H1 (cell line): ENCODE measurements at regions not wholly inside any gene's neighbourhood (a gene's known extent, or its start where the extent isn't known, plus 50 kb on each side); places are given as distances from the start of the nearest gene placed in this dataset.

Experiments used
- CTCF ChIA-PET: fragments of 300-600 bp; sonication (Branson Sonifier 250); formaldehyde crosslinking; loops from one replicate; lab custom pipeline; 2021; ENCODE audit not compliant: partially characterized antibody; lab: Charles Lee
- POLR2A ChIA-PET: fragments of 300-600 bp; sonication (Branson Sonifier 250); formaldehyde crosslinking; loops from one replicate; lab custom pipeline; 2021; ENCODE audit warnings: inconsistent platforms; ENCODE audit not compliant: partially characterized antibody; lab: Charles Lee
- DNase-seq, 2 experiments: peaks; one replicate each; pipeline versions ENCODE4 v3.0.0 to v3.0.0-alpha.2; 2010 to 2022; ENCODE audit warnings: low spot score in 2 of 2, low read depth in 1 of 2, mixed read lengths in 1 of 2
- FAIRE-seq: peaks from 2 replicates; lab custom pipeline; 2011; peaks lifted over from hg19 to GRCh38; lab: Jason Lieb, UNC
- H2AFZ ChIP-seq: 2 replicates; pipeline ENCODE4 v1.8.1; 2012; ENCODE audit warnings: low read length, inconsistent platforms
- H2AK5ac ChIP-seq: 2 replicates; pipeline ENCODE4 v1.6.1; 2013; ENCODE audit warnings: low read depth, low read length
- H2BK120ac ChIP-seq: replicated peaks from 2 replicates; pipeline ENCODE3; 2013; ENCODE audit warnings: low read depth, low read length, inconsistent platforms
- H2BK12ac ChIP-seq: 2 replicates; pipeline ENCODE4 v1.6.1; 2013; ENCODE audit warnings: low read depth, low read length
- H2BK15ac ChIP-seq: 2 replicates; pipeline ENCODE4 v1.6.1; 2013; ENCODE audit warnings: low read length
- H2BK20ac ChIP-seq: 2 replicates; pipeline ENCODE4 v1.6.1; 2013; ENCODE audit warnings: low read length
- H2BK5ac ChIP-seq: 2 replicates; pipeline ENCODE4 v1.6.1; 2013; ENCODE audit warnings: low read depth, low read length
- H3K14ac ChIP-seq: 2 replicates; pipeline ENCODE4 v1.6.1; 2013; ENCODE audit warnings: inconsistent platforms; ENCODE audit not compliant: insufficient read length
- H3K18ac ChIP-seq: 2 replicates; pipeline ENCODE4 v1.6.1; 2013; ENCODE audit warnings: low read length; ENCODE audit errors: extremely low read depth
- H3K23ac ChIP-seq: 2 replicates; pipeline ENCODE4 v1.6.1; 2013; ENCODE audit warnings: inconsistent platforms; ENCODE audit not compliant: insufficient read length
- H3K23me2 ChIP-seq: 2 replicates; pipeline ENCODE4 v1.6.1; 2013; ENCODE audit warnings: low read depth, low read length
- H3K27ac ChIP-seq: 2 replicates; pipeline ENCODE4 v1.6.1; 2011; ENCODE audit warnings: low read depth, low read length, inconsistent platforms
- H3K27me3 ChIP-seq, 4 experiments: replicated peaks in 1 of 4; 1 replicate in 1 of 4; 2 replicates in 3 of 4; pipeline versions ENCODE4 v1.6.1 to v1.8.1; 2011 to 2013; ENCODE audit warnings: low read length in 3 of 4, mild to moderate bottlenecking in 3 of 4, inconsistent platforms in 2 of 4, mixed read lengths in 2 of 4, moderate library complexity in 1 of 4; ENCODE audit not compliant: control insufficient read depth in 3 of 4, insufficient read depth in 3 of 4; ENCODE audit errors: extremely low read depth in 1 of 4
- H3K36me3 ChIP-seq, 4 experiments: 2 replicates each; pipeline versions ENCODE4 v1.6.1 to v1.8.1; 2011 to 2013; ENCODE audit warnings: mild to moderate bottlenecking in 4 of 4, low read length in 3 of 4, moderate library complexity in 2 of 4, control low read depth in 1 of 4, inconsistent platforms in 1 of 4; ENCODE audit not compliant: insufficient read depth in 4 of 4, control insufficient read depth in 2 of 4
- H3K4ac ChIP-seq: replicated peaks from 2 replicates; pipeline ENCODE3; 2013; ENCODE audit warnings: low read length, low read depth, mixed read lengths, inconsistent platforms; ENCODE audit not compliant: insufficient read length
- H3K4me1 ChIP-seq, 4 experiments: replicated peaks in 1 of 4; 1 replicate in 1 of 4; 2 replicates in 3 of 4; pipeline versions ENCODE4 v1.6.1 to v1.8.1; 2011 to 2013; ENCODE audit warnings: low read length in 3 of 4, inconsistent platforms in 2 of 4, mixed read lengths in 1 of 4; ENCODE audit not compliant: insufficient read depth in 4 of 4, control insufficient read depth in 3 of 4
- H3K4me2 ChIP-seq, 2 experiments: 2 replicates each; pipeline versions ENCODE4 v1.6.1 to v1.8.1; 2011 to 2013; ENCODE audit warnings: low read depth in 2 of 2, low read length in 2 of 2, control low read depth in 1 of 2, inconsistent platforms in 1 of 2, mild to moderate bottlenecking in 1 of 2; ENCODE audit not compliant: insufficient read depth in 1 of 2
- H3K4me3 ChIP-seq, 4 experiments: fragments of 200-600, 300-600 bp in 1 of 4; sonication (generic), shearing (Covaris generic), sonication (Bioruptor Twin) in 1 of 4; 2 replicates each; pipeline versions ENCODE4 v1.5.1 to v1.8.1; 2011 to 2016; ENCODE audit warnings: low read length in 4 of 4, low read depth in 3 of 4, control low read depth in 2 of 4, inconsistent platforms in 2 of 4, mild to moderate bottlenecking in 2 of 4, mixed read lengths in 1 of 4, moderate library complexity in 1 of 4; ENCODE audit not compliant: insufficient read depth in 2 of 4; ENCODE audit errors: extremely low read depth in 1 of 4
- H3K56ac ChIP-seq: replicated peaks from 2 replicates; pipeline ENCODE3; 2013; ENCODE audit warnings: low read depth, mild to moderate bottlenecking, mixed read lengths, low read length, inconsistent platforms; ENCODE audit not compliant: insufficient read length
- H3K79me1 ChIP-seq: 2 replicates; pipeline ENCODE4 v1.6.1; 2013; ENCODE audit warnings: low read depth, low read length, control low read depth
- H3K79me2 ChIP-seq, 2 experiments: 2 replicates each; pipeline versions ENCODE4 v1.6.1 to v1.8.1; 2012 to 2013; ENCODE audit warnings: low read length in 2 of 2, mild to moderate bottlenecking in 2 of 2, inconsistent platforms in 1 of 2; ENCODE audit not compliant: insufficient read depth in 2 of 2, control insufficient read depth in 1 of 2
- H3K9ac ChIP-seq, 4 experiments: replicated peaks in 1 of 4; 1 replicate in 1 of 4; 2 replicates in 3 of 4; pipeline versions ENCODE4 v1.6.1 to v1.8.1; 2011 to 2013; ENCODE audit warnings: low read depth in 3 of 4, low read length in 3 of 4, control low read depth in 2 of 4, mild to moderate bottlenecking in 2 of 4, moderate library complexity in 2 of 4, inconsistent platforms in 1 of 4; ENCODE audit errors: extremely low read depth in 1 of 4
- H3K9me3 ChIP-seq, 2 experiments: 2 replicates each; pipeline versions ENCODE4 v1.6.1 to v1.8.1; 2012 to 2013; ENCODE audit warnings: mild to moderate bottlenecking in 2 of 2, moderate library complexity in 2 of 2, control low read depth in 1 of 2, inconsistent platforms in 1 of 2, low read depth in 1 of 2, low read length in 1 of 2, mixed read lengths in 1 of 2; ENCODE audit not compliant: insufficient read depth in 2 of 2
- H4K20me1 ChIP-seq, 2 experiments: replicated peaks in 1 of 2; 2 replicates each; pipeline versions ENCODE3 to v1.8.1; 2011 to 2013; ENCODE audit warnings: inconsistent platforms in 2 of 2, low read length in 2 of 2, mild to moderate bottlenecking in 1 of 2; ENCODE audit not compliant: insufficient read depth in 2 of 2, control insufficient read depth in 1 of 2
- H4K5ac ChIP-seq: 2 replicates; pipeline ENCODE4 v1.6.1; 2013; ENCODE audit warnings: low read length, low read depth, mixed read lengths, inconsistent platforms; ENCODE audit not compliant: insufficient read length
- H4K8ac ChIP-seq: 2 replicates; pipeline ENCODE4 v1.8.0; 2013; ENCODE audit warnings: mild to moderate bottlenecking, moderate library complexity, low read length, inconsistent platforms; ENCODE audit not compliant: insufficient read depth; ENCODE audit errors: extremely low read depth
- H4K91ac ChIP-seq: replicated peaks from 2 replicates; pipeline ENCODE3; 2013; ENCODE audit warnings: low read length, mixed read lengths, inconsistent platforms; ENCODE audit not compliant: insufficient read length
- CHD1 ChIP-seq: IDR thresholded peaks from 2 replicates; pipeline ENCODE4 v1.6.1; 2012; ENCODE audit warnings: low read depth, low read length, improper control_type of control experiment
- CREB1 ChIP-seq: IDR thresholded peaks from 2 replicates; pipeline ENCODE4 v1.6.1; 2012; ENCODE audit warnings: inconsistent platforms
- EZH2 ChIP-seq: fragments of 200-600 bp; sonication (generic); IDR thresholded peaks from 2 replicates; pipeline ENCODE4 v1.7.1; 2012; ENCODE audit warnings: low read depth, mild to moderate bottlenecking, moderate library complexity, low read length, inconsistent platforms; ENCODE audit not compliant: severe bottlenecking
- GABPA ChIP-seq: IDR thresholded peaks from 2 replicates; pipeline ENCODE4 v1.6.1; 2011; ENCODE audit warnings: mild to moderate bottlenecking, low read length, moderate library complexity, borderline replicate concordance; ENCODE audit not compliant: insufficient read depth
- HDAC2 ChIP-seq, 2 experiments: fragments of 300-600 bp in 1 of 2; sonication (generic) in 1 of 2; IDR thresholded peaks; 2 replicates each; pipeline ENCODE4 v1.6.1; 2011 to 2012; ENCODE audit warnings: low read depth in 2 of 2, low read length in 2 of 2, mild to moderate bottlenecking in 2 of 2, moderate library complexity in 2 of 2, borderline replicate concordance in 1 of 2, inconsistent platforms in 1 of 2
- JUND ChIP-seq: IDR thresholded peaks from 2 replicates; pipeline ENCODE4 v1.6.1; 2011; ENCODE audit warnings: mild to moderate bottlenecking, improper control_type of control experiment, low read length
- KDM1A ChIP-seq: fragments of 200-600, 300-600 bp; sonication (generic); IDR thresholded peaks from 2 replicates; pipeline ENCODE4 v1.7.1; 2016; ENCODE audit warnings: mild to moderate bottlenecking, low read length, borderline replicate concordance
- POLR2AphosphoS5 ChIP-seq: IDR thresholded peaks from 2 replicates; pipeline ENCODE4 v1.6.1; 2011; ENCODE audit warnings: low read depth, low read length
- RFX5 ChIP-seq: IDR thresholded peaks from 2 replicates; pipeline ENCODE4 v1.6.1; 2011; ENCODE audit warnings: low read depth, low read length, improper control_type of control experiment, borderline replicate concordance
- RXRA ChIP-seq: IDR thresholded peaks from 2 replicates; pipeline ENCODE4 v1.6.1; 2011; ENCODE audit warnings: low read depth, mild to moderate bottlenecking, low read length, moderate library complexity; ENCODE audit not compliant: insufficient read depth
- SAP30 ChIP-seq: fragments of 300-600 bp; sonication (generic); IDR thresholded peaks from 2 replicates; pipeline ENCODE4 v1.7.1; 2012; ENCODE audit warnings: low read length, moderate library complexity, mild to moderate bottlenecking, inconsistent platforms; ENCODE audit not compliant: insufficient read depth, insufficient replicate concordance
- SP1 ChIP-seq: IDR thresholded peaks from 2 replicates; pipeline ENCODE4 v1.6.1; 2011; ENCODE audit warnings: low read depth, low read length
- WGBS, 2 experiments: shearing (Covaris generic) in 1 of 2; methylation state at CpG; one replicate each; pipeline versions ENCODE4 v1.1.6 to v1.1.7; 2013 to 2015; ENCODE audit warnings: low lambda C conversion rate in 2 of 2, mixed read lengths in 2 of 2, inconsistent platforms in 1 of 2, low coverage in 1 of 2, missing lambda C conversion rate in 1 of 2; ENCODE audit not compliant: insufficient replicate concordance in 2 of 2, insufficient coverage in 1 of 2, insufficient read length in 1 of 2; ENCODE audit errors: extremely low coverage in 1 of 2, missing lambda C conversion rate in 1 of 2; 5-methylcytosine and 5-hydroxymethylcytosine counted together

DNA sequence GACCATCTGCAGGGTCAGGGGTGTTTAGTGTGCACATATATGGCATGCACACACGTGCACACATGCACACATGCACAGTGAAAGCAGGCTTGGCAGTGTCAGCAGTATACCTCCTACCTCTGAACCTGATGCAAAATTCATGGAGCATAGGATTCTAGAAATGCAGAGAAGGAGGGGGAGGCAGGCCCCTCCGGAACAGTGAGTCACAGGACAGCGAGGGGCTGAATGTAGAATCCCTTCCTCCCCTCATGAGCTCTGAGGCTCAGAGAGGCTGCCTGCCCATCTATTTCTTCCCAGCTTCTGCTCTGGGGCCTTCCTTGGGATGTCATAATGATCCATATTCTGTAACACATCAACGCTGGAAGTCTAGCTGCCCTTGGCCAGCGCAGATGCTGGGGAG, 66.7 kb upstream of the NECTIN1 start:
- FAIRE-seq = no peak
- peak overlapping the region; percentile 29 for H4K91ac ChIP-seq
- H3K4me1 ChIP-seq = peaks cover 18 to 52% (median 41%) of the 10 kb centered on the region in 4 experiments
- H3K79me2 ChIP-seq = no peaks in the 10 kb centered on the region
- H3K56ac ChIP-seq = no peak overlapping the region
- no peak overlapping the region for H4K5ac ChIP-seq
- POLR2A ChIA-PET = interaction anchor here (1.4 kb wide), 1 partner anchor 69 kb away, joined by 3 read pairs; no protein-coding TSS in a partner anchor
- 0 out of 2 replicates have a peak overlapping the region, but pooled peaks have one; percentile 3 for H2BK5ac ChIP-seq
- H4K8ac ChIP-seq = no peak overlapping the region
- no peak overlapping the region for H2BK120ac ChIP-seq
- H3K27ac ChIP-seq = no peak overlapping the region
- peak overlapping the region; percentile 34; the same call in 1 of the 2 replicates for H3K18ac ChIP-seq
- H3K4me2 ChIP-seq = peak overlapping the region in 1 of 2 experiments; percentile 55; a peak in 1 of 4 replicates
- H3K4me3 ChIP-seq = no peak overlapping the region
- no peak for DNase-seq
- WGBS, 2 experiments = 71% methylated on average over 4 of the region's 5 CpGs; no CpG with 5 or more reads in 1 of the 2 experiments
- H2BK15ac ChIP-seq = peak overlapping the region; percentile 33; the same call in 1 of the 2 replicates
- H3K27me3 ChIP-seq = peaks cover 2 to 54% (median 45%) of the 10 kb centered on the region in 4 experiments
- TF ChIP-seq JUND (no peak), GABPA (no peak), CREB1 (no peak), CHD1 (no peak), RFX5 (no peak), SP1 (no peak), SAP30 (no peak), EZH2 (no peak), HDAC2 (IDR thresholded peaks at IDR 0.05; ENCODE audit: borderline replicate concordance in 1 of 2, low read depth in 2 of 2, low read length in 2 of 2) (no peak), KDM1A (no peak), RXRA (no peak), POLR2AphosphoS5 (no peak)
- TF ChIP-seq, all 59 proteins: peak for 0
- Histone ChIP-seq H2AK5ac (0 out of 2 replicates have a peak overlapping the region, but pooled peaks have one; percentile 3), H3K4ac (no peak overlapping the region), H3K23ac (no peak overlapping the region), H3K9ac (no peak overlapping the region), H3K79me1 (no peaks in the 10 kb centered on the region), H4K20me1 (peaks cover 0 to 3% of the 10 kb centered on the region in 2 experiments), H2BK12ac (peak overlapping the region; percentile 86; the same call in 1 of the 2 replicates), H3K9me3 (no peaks in the 10 kb centered on the region), H2BK20ac (peak overlapping the region; percentile 94), H3K36me3 (no peaks in the 10 kb centered on the region), H3K14ac (no peak overlapping the region), H3K23me2 (no peaks in the 10 kb centered on the region; the same call in 1 of the 2 replicates), H2AFZ (no peak overlapping the region)
- CTCF ChIA-PET = interaction anchor here (0.7 to 1.7 kb wide), 6 partner anchors 9 to 1867 kb away, joined by 3 to 4 read pairs (median 3); no protein-coding TSS in a partner anchor
